Right lobe of liver (tissue), 6 donors: ENCODE measurements at regions not wholly inside any gene's neighbourhood (a gene's known extent, or its start where the extent isn't known, plus 50 kb on each side); places are given as distances from the start of the nearest gene placed in this dataset.

Source experiments
- ATAC-seq, 4 donors: fragments of 200-7000 bp; cut with Tn5 transposase; one replicate each; pipeline ENCODE4 v1.9.1; 2020; ENCODE audit warnings: mild to moderate bottlenecking in 4 of 4, moderate library complexity in 4 of 4
- DNase-seq, 3 donors: peaks; one replicate each; pipeline ENCODE4 v3.0.0-alpha.2; 2020
- H3K27ac ChIP-seq, 3 donors: fragments of 200-600 bp; one replicate each; pipeline ENCODE4 v1.8.0; 2022
- H3K27me3 ChIP-seq, 2 donors: fragments of 200-600 bp; one replicate each; pipeline ENCODE4 v1.8.0; 2022
- H3K36me3 ChIP-seq, 4 donors: fragments of 200-600 bp; sonication (generic) in 1 of 4; one replicate each; pipeline versions ENCODE4 v1.5.1 to v1.8.0; 2017 to 2022; ENCODE audit warnings: control low read depth in 1 of 4
- H3K4me1 ChIP-seq, 4 donors: fragments of 200-600 bp; sonication (generic) in 1 of 4; one replicate each; pipeline versions ENCODE4 v1.5.1 to v1.8.0; 2017 to 2022; ENCODE audit warnings: control low read depth in 1 of 4
- H3K4me3 ChIP-seq, 3 donors: fragments of 200-600 bp; one replicate each; pipeline ENCODE4 v1.8.0; 2022
- H3K9me3 ChIP-seq, 4 donors: fragments of 200-600 bp; sonication (generic) in 1 of 4; one replicate each; pipeline versions ENCODE4 v1.5.1 to v1.8.0; 2017 to 2022; ENCODE audit warnings: control low read depth in 1 of 4
- CTCF ChIP-seq, 4 donors: fragments of 200-600 bp in 3 of 4; fragments of 450-650 bp in 1 of 4; IDR thresholded peaks; one replicate each; pipeline versions ENCODE4 v1.5.1 to v1.8.0; 2016 to 2022; ENCODE audit warnings: antibody characterized with exemption in 4 of 4, mild to moderate bottlenecking in 2 of 4
- POLR2A ChIP-seq: fragments of 450-650 bp; IDR thresholded peaks from one replicate; pipeline ENCODE4 v1.6.1; 2017; ENCODE audit warnings: antibody characterized with exemption, mild to moderate bottlenecking
- WGBS: methylation state at CpG from one replicate; pipeline ENCODE4 v1.1.6; 2018; ENCODE audit warnings: low coverage, low lambda C conversion rate; ENCODE audit not compliant: insufficient coverage; ENCODE audit errors: missing lambda C conversion rate; 5-methylcytosine and 5-hydroxymethylcytosine counted together
- intact Hi-C, 2 donors: fragments of 100-400 bp; cut with DNase I; formaldehyde crosslinking; loops; one replicate each; pipeline versions ENCODE4 v1.11.2 to v1.14.1; 2022
- donor health status: DM: no; HTN: yes; CAD: no.
- donor health status: DM: no; HTN: no; CAD: no.
- donor health status: DM: no; HTN: no; CAD: no.
- donor health status: DM: no; HTN: yes; CAD: no.
- donor health status: DM: no; HTN: yes; CAD: no.

- Histone ChIP-seq H3K27me3 (no peaks in the 10 kb centered on the region), H3K9me3 (no peaks in the 10 kb centered on the region), H3K36me3 (no peaks in the 10 kb centered on the region), H3K4me3 (no peak overlapping the region), H3K4me1 (no peaks in the 10 kb centered on the region), H3K27ac (no peak overlapping the region)
- DNase-seq: no peak
- WGBS: 75% methylated on average over 2 of the region's 2 CpGs
- intact Hi-C loops: no loop called here
- TF ChIP-seq POLR2A (no peak), CTCF (IDR thresholded peaks at IDR 0.05) (no peak)
- ATAC-seq: no peak
These were observed 363.7 kb upstream of the ISX start for GRCh38 chr22:34702279-34702678.

DNA sequence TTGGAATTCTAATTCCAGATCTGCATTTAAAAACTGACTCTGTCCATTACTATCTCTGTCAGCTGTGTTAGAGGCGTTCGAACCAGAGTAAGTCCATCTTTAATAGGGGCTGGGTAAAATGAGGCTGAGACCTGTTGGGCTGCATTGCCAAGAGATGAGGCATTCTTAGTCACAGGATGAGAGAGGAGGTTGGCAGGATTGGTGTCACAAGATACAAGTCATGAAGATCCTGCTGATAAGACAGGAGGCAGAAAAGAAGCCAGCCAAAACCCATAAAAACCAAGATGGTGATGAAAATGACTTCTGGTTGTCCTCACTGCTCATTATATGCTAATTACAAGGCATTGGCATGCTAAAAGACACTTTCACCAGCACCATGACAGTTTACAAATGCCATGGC, 356.3 kb upstream of the ISX start:
- Histone ChIP-seq H3K4me1 (no peaks in the 10 kb centered on the region), H3K27me3 (no peaks in the 10 kb centered on the region), H3K36me3 (no peaks in the 10 kb centered on the region), H3K9me3 (no peaks in the 10 kb centered on the region), H3K27ac (no peak overlapping the region), H3K4me3 (no peak overlapping the region)
- ATAC-seq (no peak), DNase-seq (no peak)
- 77% methylated on average over 2 of the region's 2 CpGs for WGBS
- TF ChIP-seq POLR2A: no peak
- TF ChIP-seq CTCF (IDR thresholded peaks at IDR 0.05): no peak
- intact Hi-C loops: no loop called here

- WGBS: 27% methylated on average over 2 of the region's 2 CpGs
- no peak for TF ChIP-seq CTCF (IDR thresholded peaks at IDR 0.05)
- no peak for TF ChIP-seq POLR2A
- Histone ChIP-seq H3K27ac (no peak overlapping the region), H3K27me3 (no peaks in the 10 kb centered on the region), H3K36me3 (no peaks in the 10 kb centered on the region), H3K4me3 (no peak overlapping the region), H3K9me3 (no peaks in the 10 kb centered on the region), H3K4me1 (no peaks in the 10 kb centered on the region)
- intact Hi-C loops: no loop called here
- ATAC-seq: no peak
- no peak for DNase-seq
These were observed 343.1 kb upstream of the ISX start for GRCh38 chr22:34722901-34723300.

- no peak overlapping the region for H3K27ac ChIP-seq
- no peaks in the 10 kb centered on the region for H3K9me3 ChIP-seq
- no peaks in the 10 kb centered on the region for H3K36me3 ChIP-seq
- no peak overlapping the region for H3K4me3 ChIP-seq
- no peak for DNase-seq
- 31% methylated on average over 1 of the region's 1 CpG for WGBS
- TF ChIP-seq CTCF (IDR thresholded peaks at IDR 0.05) (no peak), POLR2A (no peak)
- H3K4me1 ChIP-seq: no peaks in the 10 kb centered on the region
- intact Hi-C loops: no loop called here
- H3K27me3 ChIP-seq: no peaks in the 10 kb centered on the region
- ATAC-seq: no peak
These were observed 329.9 kb upstream of the ISX start for GRCh38 chr22:34736081-34736480.
